OCI-LY7 (cell line): ENCODE measurements at regions not wholly inside any gene's neighbourhood (a gene's known extent, or its start where the extent isn't known, plus 50 kb on each side); places are given as distances from the start of the nearest gene placed in this dataset.

Source experiments
- BruUV-seq: library from RNA; stranded (reverse); fragments of 400-500 nt; replicated peaks from 2 replicates; lab custom pipeline; 2021; lab: Mats Ljungman, UMichigan
- CTCF ChIA-PET: fragments of 300-600 bp; sonication (Branson Sonifier 250); formaldehyde crosslinking; loops from one replicate; lab custom pipeline; 2022; ENCODE audit warnings: antibody characterized with exemption; ENCODE audit not compliant: unreplicated experiment; lab: Charles Lee
- POLR2A ChIA-PET: fragments of 300-600 bp; sonication (Branson Sonifier 250); formaldehyde crosslinking; loops from one replicate; lab custom pipeline; 2022; ENCODE audit warnings: antibody characterized with exemption; lab: Charles Lee
- DNase-seq: peaks from one replicate; pipeline ENCODE4 v3.0.0-alpha.2; 2015; ENCODE audit warnings: low spot score
- H2AFZ ChIP-seq: fragments of 200-600 bp; sonication (generic), shearing (Covaris generic); 2 replicates; pipeline ENCODE4 v1.6.1; 2014; ENCODE audit warnings: mild to moderate bottlenecking, antibody characterized with exemption, low read length, moderate library complexity
- H3K27ac ChIP-seq: fragments of 200-600 bp; sonication (generic); 2 replicates; pipeline ENCODE4 v1.5.1; 2014; ENCODE audit warnings: mixed run types, low read depth, mild to moderate bottlenecking, moderate library complexity, low read length, inconsistent platforms; ENCODE audit not compliant: poor library complexity, severe bottlenecking
- H3K36me3 ChIP-seq: fragments of 200-600 bp; sonication (generic); 2 replicates; pipeline ENCODE4 v1.6.1; 2014; ENCODE audit warnings: mild to moderate bottlenecking, antibody characterized with exemption, low read length, moderate library complexity, mixed read lengths; ENCODE audit not compliant: insufficient read depth
- H3K4me1 ChIP-seq: fragments of 200-600 bp; sonication (generic); 2 replicates; pipeline ENCODE4 v1.5.1; 2014; ENCODE audit warnings: mild to moderate bottlenecking, low read length; ENCODE audit not compliant: insufficient read depth, poor library complexity, severe bottlenecking
- H3K4me2 ChIP-seq: fragments of 200-600 bp; sonication (generic); 2 replicates; pipeline ENCODE4 v1.6.1; 2014; ENCODE audit warnings: mild to moderate bottlenecking, low read length
- H3K4me3 ChIP-seq: fragments of 200-600 bp; sonication (generic); 2 replicates; pipeline ENCODE4 v1.5.1; 2014; ENCODE audit warnings: mild to moderate bottlenecking, low read depth, low read length; ENCODE audit not compliant: poor library complexity, severe bottlenecking
- H3K79me2 ChIP-seq: fragments of 200-600 bp; sonication (generic); 2 replicates; pipeline ENCODE4 v1.6.1; 2016; ENCODE audit warnings: low read depth, mild to moderate bottlenecking, low read length, moderate library complexity, mixed read lengths; ENCODE audit not compliant: insufficient read depth
- H3K9me2 ChIP-seq: fragments of 200-600 bp; sonication (generic); 2 replicates; pipeline ENCODE4 v1.6.1; 2016; ENCODE audit warnings: mild to moderate bottlenecking, low read length, mixed read lengths; ENCODE audit not compliant: insufficient read depth
- H3K9me3 ChIP-seq: fragments of 200-600 bp; sonication (generic); 2 replicates; pipeline ENCODE4 v1.6.1; 2014; ENCODE audit warnings: mild to moderate bottlenecking, mixed run types, low read length, mixed read lengths
- H4K20me1 ChIP-seq: fragments of 200-600 bp; sonication (generic); 2 replicates; pipeline ENCODE4 v1.6.1; 2014; ENCODE audit warnings: mild to moderate bottlenecking, antibody characterized with exemption, low read length, moderate library complexity, mixed read lengths; ENCODE audit not compliant: insufficient read depth
- EZH2phosphoT487 ChIP-seq: fragments of 200-600 bp; sonication (generic); IDR thresholded peaks from 2 replicates; pipeline ENCODE4 v1.6.1; 2018; ENCODE audit warnings: low read depth, borderline replicate concordance, mild to moderate bottlenecking, mixed run types, antibody characterized with exemption, low read length, moderate library complexity, mixed read lengths
- intact Hi-C: fragments of 100-400 bp; cut with micrococcal nuclease; formaldehyde crosslinking; loops from one replicate; pipeline ENCODE4 v1.10.0; 2022; ENCODE audit not compliant: unreplicated experiment
- TF ChIP-seq, protein P1 (sequence below): fragments of 200-600 bp; sonication (generic); conservative IDR thresholded peaks from 2 replicates; pipeline ENCODE4 v1.5.1; 2014; ENCODE audit warnings: mild to moderate bottlenecking, antibody characterized with exemption, low read length, moderate library complexity, mixed read lengths

- Histone ChIP-seq H3K9me2 (no peaks in the 10 kb centered on the region), H3K4me3 (no peak overlapping the region), H2AFZ (no peak overlapping the region), H3K4me2 (no peak overlapping the region), H3K27ac (no peak overlapping the region), H3K79me2 (no peaks in the 10 kb centered on the region), H3K36me3 (no peaks in the 10 kb centered on the region), H3K4me1 (no peaks in the 10 kb centered on the region), H3K9me3 (no peaks in the 10 kb centered on the region), H4K20me1 (no peaks in the 10 kb centered on the region)
- no TSS peak for BruUV-seq
- intact Hi-C loops = no loop called here
- TF ChIP-seq EZH2phosphoT487 = no peak
- TF ChIP-seq, protein P1, sequence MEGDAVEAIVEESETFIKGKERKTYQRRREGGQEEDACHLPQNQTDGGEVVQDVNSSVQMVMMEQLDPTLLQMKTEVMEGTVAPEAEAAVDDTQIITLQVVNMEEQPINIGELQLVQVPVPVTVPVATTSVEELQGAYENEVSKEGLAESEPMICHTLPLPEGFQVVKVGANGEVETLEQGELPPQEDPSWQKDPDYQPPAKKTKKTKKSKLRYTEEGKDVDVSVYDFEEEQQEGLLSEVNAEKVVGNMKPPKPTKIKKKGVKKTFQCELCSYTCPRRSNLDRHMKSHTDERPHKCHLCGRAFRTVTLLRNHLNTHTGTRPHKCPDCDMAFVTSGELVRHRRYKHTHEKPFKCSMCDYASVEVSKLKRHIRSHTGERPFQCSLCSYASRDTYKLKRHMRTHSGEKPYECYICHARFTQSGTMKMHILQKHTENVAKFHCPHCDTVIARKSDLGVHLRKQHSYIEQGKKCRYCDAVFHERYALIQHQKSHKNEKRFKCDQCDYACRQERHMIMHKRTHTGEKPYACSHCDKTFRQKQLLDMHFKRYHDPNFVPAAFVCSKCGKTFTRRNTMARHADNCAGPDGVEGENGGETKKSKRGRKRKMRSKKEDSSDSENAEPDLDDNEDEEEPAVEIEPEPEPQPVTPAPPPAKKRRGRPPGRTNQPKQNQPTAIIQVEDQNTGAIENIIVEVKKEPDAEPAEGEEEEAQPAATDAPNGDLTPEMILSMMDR = no peak
- ChIA-PET POLR2A (no interaction called here), CTCF (no interaction called here)
- DNase-seq = no peak
Observed at GRCh38 chr2:207224381-207224780, 58.6 kb upstream of the KLF7 start.

GRCh38 chr2:207224791-207225482 is 59.2 kb upstream of the KLF7 start:
- CTCF ChIA-PET = no interaction called here

GRCh38 chr2:207225773-207226172 is 60.0 kb upstream of the KLF7 start:
- Histone ChIP-seq H3K4me1 (no peaks in the 10 kb centered on the region), H4K20me1 (no peaks in the 10 kb centered on the region), H3K4me2 (no peak overlapping the region), H3K9me3 (no peaks in the 10 kb centered on the region), H3K9me2 (no peaks in the 10 kb centered on the region), H3K4me3 (no peak overlapping the region), H2AFZ (no peak overlapping the region), H3K79me2 (no peaks in the 10 kb centered on the region), H3K27ac (no peak overlapping the region), H3K36me3 (no peaks in the 10 kb centered on the region)
- intact Hi-C loops = no loop called here
- POLR2A ChIA-PET = interaction anchor here (0.8 kb wide), 1 partner anchor 9 kb away, joined by 4 read pairs; no protein-coding TSS in a partner anchor
- CTCF ChIA-PET = no interaction called here
- BruUV-seq = no TSS peak
- TF ChIP-seq, protein P1 = no peak
- TF ChIP-seq EZH2phosphoT487 = no peak
- no peak for DNase-seq

More at GRCh38 chr2:207224791-207225482, 59.2 kb upstream of the KLF7 start:
- H2AFZ ChIP-seq = no peak overlapping the region
- no peak overlapping the region for H3K4me3 ChIP-seq
- intact Hi-C loops = no loop called here
- H3K4me1 ChIP-seq = no peaks in the 10 kb centered on the region
- H3K36me3 ChIP-seq = no peaks in the 10 kb centered on the region
- no peaks in the 10 kb centered on the region for H3K9me3 ChIP-seq
- no peak overlapping the region for H3K27ac ChIP-seq
- no peak overlapping the region for H3K4me2 ChIP-seq
- no peaks in the 10 kb centered on the region for H3K9me2 ChIP-seq
- H4K20me1 ChIP-seq = no peaks in the 10 kb centered on the region
- BruUV-seq = no TSS peak
- POLR2A ChIA-PET = no interaction called here
- no peaks in the 10 kb centered on the region for H3K79me2 ChIP-seq
- TF ChIP-seq, protein P1 = no peak
- DNase-seq = no peak
